Activated CD4-positive, alpha-beta T cell treated with anti-CD3 and anti-CD28 coated beads, Interleukin-2, amount 10 ng/mL, durations not matched to agents 24 days and 14 days (primary cell): ENCODE measurements at regions not wholly inside any gene's neighbourhood (a gene's known extent, or its start where the extent isn't known, plus 50 kb on each side); places are given as distances from the start of the nearest gene placed in this dataset.

Source experiments
- DNase-seq: peaks from one replicate; pipeline ENCODE4 v3.0.0; 2022
- H3K27ac Mint-ChIP-seq: one replicate; pipeline ENCODE4 v1.8.0; 2022; ENCODE audit warnings: mild to moderate bottlenecking, mixed read lengths
- H3K27me3 Mint-ChIP-seq: one replicate; pipeline ENCODE4 v1.8.0; 2022; ENCODE audit warnings: mixed read lengths
- H3K36me3 Mint-ChIP-seq: one replicate; pipeline ENCODE4 v1.8.0; 2022; ENCODE audit warnings: low read depth, mild to moderate bottlenecking, mixed read lengths
- H3K4me1 Mint-ChIP-seq: one replicate; pipeline ENCODE4 v1.8.0; 2021; ENCODE audit warnings: mixed read lengths
- H3K4me3 Mint-ChIP-seq: one replicate; pipeline ENCODE4 v1.8.0; 2022; ENCODE audit warnings: mild to moderate bottlenecking, moderate library complexity, mixed read lengths
- H3K9me3 Mint-ChIP-seq: one replicate; pipeline ENCODE4 v1.8.0; 2021; ENCODE audit warnings: mixed read lengths
- intact Hi-C: fragments of 100-400 bp; cut with micrococcal nuclease; formaldehyde crosslinking; loops from one replicate; pipeline ENCODE4 v1.15.1; 2023

- DNase-seq = no peak
- Mint-ChIP-seq H3K27me3 (peaks cover 9% of the 10 kb centered on the region), H3K36me3 (no peaks in the 10 kb centered on the region), H3K27ac (no peak overlapping the region), H3K9me3 (no peaks in the 10 kb centered on the region), H3K4me1 (no peaks in the 10 kb centered on the region), H3K4me3 (no peak overlapping the region)
- intact Hi-C loops = no loop called here
These were observed 100.8 kb upstream of the ASAP2 start for GRCh38 chr2:9105601-9106337.

- Mint-ChIP-seq H3K27me3 (peaks cover 12% of the 10 kb centered on the region), H3K4me1 (peaks cover 8% of the 10 kb centered on the region), H3K4me3 (no peak overlapping the region), H3K9me3 (no peaks in the 10 kb centered on the region), H3K27ac (no peak overlapping the region), H3K36me3 (no peaks in the 10 kb centered on the region)
- intact Hi-C loops = no loop called here
- no peak for DNase-seq
These were observed 100.3 kb upstream of the MBOAT2 start for GRCh38 chr2:9103663-9104277.

GRCh38 chr2:9102861-9103662 is 99.6 kb upstream of the MBOAT2 start:
- Mint-ChIP-seq H3K4me1 (peaks cover 9% of the 10 kb centered on the region), H3K27ac (no peak overlapping the region), H3K27me3 (peaks cover 15% of the 10 kb centered on the region), H3K4me3 (no peak overlapping the region), H3K36me3 (no peaks in the 10 kb centered on the region), H3K9me3 (no peaks in the 10 kb centered on the region)
- intact Hi-C loops = no loop called here
- no peak for DNase-seq

- H3K27me3 Mint-ChIP-seq = peaks cover 18% of the 10 kb centered on the region
- DNase-seq = no peak
- no peaks in the 10 kb centered on the region for H3K9me3 Mint-ChIP-seq
- H3K4me3 Mint-ChIP-seq = no peak overlapping the region
- H3K27ac Mint-ChIP-seq = no peak overlapping the region
- H3K4me1 Mint-ChIP-seq = peaks cover 9% of the 10 kb centered on the region
- intact Hi-C loops = no loop called here
- H3K36me3 Mint-ChIP-seq = no peaks in the 10 kb centered on the region
These were observed 98.4 kb upstream of the MBOAT2 start for GRCh38 chr2:9101763-9102425.

- Mint-ChIP-seq H3K9me3 (no peaks in the 10 kb centered on the region), H3K27me3 (peaks cover 17% of the 10 kb centered on the region), H3K27ac (no peak overlapping the region), H3K4me3 (no peak overlapping the region), H3K4me1 (peaks cover 9% of the 10 kb centered on the region), H3K36me3 (no peaks in the 10 kb centered on the region)
- no peak for DNase-seq
- intact Hi-C loops = no loop called here
These were observed 96.8 kb upstream of the MBOAT2 start for GRCh38 chr2:9100080-9100876.

- H3K4me1 Mint-ChIP-seq = peaks cover 9% of the 10 kb centered on the region
- no peaks in the 10 kb centered on the region for H3K36me3 Mint-ChIP-seq
- peak; percentile 62 for DNase-seq
- H3K9me3 Mint-ChIP-seq = no peaks in the 10 kb centered on the region
- H3K27ac Mint-ChIP-seq = no peak overlapping the region
- intact Hi-C loops = no loop called here
- H3K27me3 Mint-ChIP-seq = peaks cover 18% of the 10 kb centered on the region
- no peak overlapping the region for H3K4me3 Mint-ChIP-seq
These were observed 95.9 kb upstream of the MBOAT2 start for GRCh38 chr2:9099341-9099751.

- intact Hi-C loops = no loop called here
- Mint-ChIP-seq H3K4me3 (no peak overlapping the region), H3K36me3 (no peaks in the 10 kb centered on the region), H3K27ac (no peak overlapping the region), H3K27me3 (peaks cover 19% of the 10 kb centered on the region), H3K9me3 (no peaks in the 10 kb centered on the region), H3K4me1 (peaks cover 9% of the 10 kb centered on the region)
- no peak for DNase-seq
These were observed 94.4 kb upstream of the MBOAT2 start for GRCh38 chr2:9097892-9098291.

- Mint-ChIP-seq H3K9me3 (no peaks in the 10 kb centered on the region), H3K4me1 (peaks cover 9% of the 10 kb centered on the region), H3K4me3 (no peak overlapping the region), H3K27me3 (peaks cover 19% of the 10 kb centered on the region), H3K27ac (no peak overlapping the region), H3K36me3 (no peaks in the 10 kb centered on the region)
- intact Hi-C loops = no loop called here
- no peak for DNase-seq
These were observed 93.8 kb upstream of the MBOAT2 start for GRCh38 chr2:9097239-9097638.

GRCh38 chr2:9096761-9097160 is 93.3 kb upstream of the MBOAT2 start:
- Mint-ChIP-seq H3K36me3 (no peaks in the 10 kb centered on the region), H3K27me3 (peaks cover 19% of the 10 kb centered on the region)

GRCh38 chr2:9095690-9096089 is 92.2 kb upstream of the MBOAT2 start:
- no peak for DNase-seq
- no peak overlapping the region for H3K4me3 Mint-ChIP-seq
- no peaks in the 10 kb centered on the region for H3K36me3 Mint-ChIP-seq
- H3K27ac Mint-ChIP-seq = no peak overlapping the region
- H3K9me3 Mint-ChIP-seq = no peaks in the 10 kb centered on the region
- intact Hi-C loops = no loop called here
- peaks cover 17% of the 10 kb centered on the region for H3K27me3 Mint-ChIP-seq
- H3K4me1 Mint-ChIP-seq = peaks cover 9% of the 10 kb centered on the region

More at GRCh38 chr2:9096761-9097160, 93.3 kb upstream of the MBOAT2 start:
- H3K4me1 Mint-ChIP-seq = peaks cover 9% of the 10 kb centered on the region
- H3K4me3 Mint-ChIP-seq = no peak overlapping the region
- no peak overlapping the region for H3K27ac Mint-ChIP-seq
- intact Hi-C loops = no loop called here
- H3K9me3 Mint-ChIP-seq = no peaks in the 10 kb centered on the region
- no peak for DNase-seq

GRCh38 chr2:9095226-9095625 is 91.7 kb upstream of the MBOAT2 start:
- DNase-seq = no peak
- intact Hi-C loops = no loop called here
- peaks cover 9% of the 10 kb centered on the region for H3K4me1 Mint-ChIP-seq
- peaks cover 13% of the 10 kb centered on the region for H3K27me3 Mint-ChIP-seq
- H3K27ac Mint-ChIP-seq = no peak overlapping the region
- H3K36me3 Mint-ChIP-seq = no peaks in the 10 kb centered on the region
- H3K4me3 Mint-ChIP-seq = no peak overlapping the region
- H3K9me3 Mint-ChIP-seq = no peaks in the 10 kb centered on the region

- peaks cover 5% of the 10 kb centered on the region for H3K4me1 Mint-ChIP-seq
- no peaks in the 10 kb centered on the region for H3K36me3 Mint-ChIP-seq
- no peak for DNase-seq
- no peaks in the 10 kb centered on the region for H3K9me3 Mint-ChIP-seq
- intact Hi-C loops = no loop called here
- H3K27me3 Mint-ChIP-seq = peaks cover 13% of the 10 kb centered on the region
- H3K27ac Mint-ChIP-seq = no peak overlapping the region
- no peak overlapping the region for H3K4me3 Mint-ChIP-seq
These were observed 90.6 kb upstream of the MBOAT2 start for GRCh38 chr2:9094117-9094516.

GRCh38 chr2:9093324-9093723 is 89.8 kb upstream of the MBOAT2 start:
- Mint-ChIP-seq H3K9me3 (no peaks in the 10 kb centered on the region), H3K4me3 (no peak overlapping the region)
- intact Hi-C loops = no loop called here

More at GRCh38 chr2:9093324-9093723, 89.8 kb upstream of the MBOAT2 start:
- H3K36me3 Mint-ChIP-seq = no peaks in the 10 kb centered on the region
- H3K4me1 Mint-ChIP-seq = no peaks in the 10 kb centered on the region
- H3K27me3 Mint-ChIP-seq = peaks cover 13% of the 10 kb centered on the region
- no peak for DNase-seq
- no peak overlapping the region for H3K27ac Mint-ChIP-seq
